GM12875 (cell line): ENCODE measurements at regions not wholly inside any gene's neighbourhood (a gene's known extent, or its start where the extent isn't known, plus 50 kb on each side); places are given as distances from the start of the nearest gene placed in this dataset.

Experiments
- H3K4me3 ChIP-seq: one replicate; pipeline ENCODE4 v1.5.1; 2011; ENCODE audit warnings: low read depth, low read length, control low read depth
- TF ChIP-seq, protein P1 (sequence below): IDR thresholded peaks from 2 replicates; pipeline ENCODE4 v1.5.1; 2011; ENCODE audit warnings: low read depth, mild to moderate bottlenecking, control low read depth, inconsistent platforms, low read length, moderate library complexity, borderline replicate concordance; ENCODE audit not compliant: insufficient read depth

- H3K4me3 ChIP-seq: no peak overlapping the region
Measured at GRCh38 chr2:2665834-2666133, 334.7 kb upstream of the MYT1L start.

DNA sequence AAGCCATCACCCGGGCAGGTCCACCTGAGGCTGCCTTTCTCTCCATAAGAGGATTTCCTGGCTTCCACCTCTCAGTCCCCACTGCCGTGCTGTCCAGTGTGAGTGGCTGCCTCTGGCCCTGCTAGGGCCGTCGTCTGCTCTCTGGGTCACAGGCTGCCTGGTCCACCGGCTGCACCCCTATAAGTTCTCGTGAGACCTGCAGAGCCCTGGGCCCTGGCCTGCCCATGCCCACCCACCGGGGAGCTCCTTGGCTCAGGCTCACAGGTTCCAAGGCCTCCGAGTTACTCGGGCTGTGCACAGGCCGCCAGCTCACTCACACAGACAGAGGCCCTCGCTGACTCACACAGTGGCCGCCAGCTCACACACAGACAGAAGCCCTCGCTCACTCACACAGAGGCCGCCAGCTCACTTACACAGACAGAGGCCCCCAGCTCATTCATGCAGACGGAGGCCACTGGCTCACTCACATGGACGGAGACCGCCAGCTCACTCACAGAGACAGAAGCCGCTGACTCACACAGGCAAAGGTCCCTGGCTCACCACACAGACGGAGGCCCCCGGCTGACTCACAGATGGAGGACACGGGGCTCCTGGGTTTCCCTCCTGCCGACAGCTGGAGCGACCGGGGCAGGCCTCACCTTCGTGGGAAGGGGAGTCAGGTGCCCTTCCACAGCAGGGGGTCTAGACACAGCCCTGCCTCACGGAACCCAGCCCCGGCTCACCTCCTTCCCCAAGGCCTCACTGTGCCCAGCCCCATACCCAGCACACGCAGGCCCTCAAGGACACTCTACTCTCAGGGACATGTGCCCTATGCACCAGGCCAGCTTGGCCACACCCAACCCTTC, 334.1 kb upstream of the MYT1L start:
- TF ChIP-seq, protein P1, sequence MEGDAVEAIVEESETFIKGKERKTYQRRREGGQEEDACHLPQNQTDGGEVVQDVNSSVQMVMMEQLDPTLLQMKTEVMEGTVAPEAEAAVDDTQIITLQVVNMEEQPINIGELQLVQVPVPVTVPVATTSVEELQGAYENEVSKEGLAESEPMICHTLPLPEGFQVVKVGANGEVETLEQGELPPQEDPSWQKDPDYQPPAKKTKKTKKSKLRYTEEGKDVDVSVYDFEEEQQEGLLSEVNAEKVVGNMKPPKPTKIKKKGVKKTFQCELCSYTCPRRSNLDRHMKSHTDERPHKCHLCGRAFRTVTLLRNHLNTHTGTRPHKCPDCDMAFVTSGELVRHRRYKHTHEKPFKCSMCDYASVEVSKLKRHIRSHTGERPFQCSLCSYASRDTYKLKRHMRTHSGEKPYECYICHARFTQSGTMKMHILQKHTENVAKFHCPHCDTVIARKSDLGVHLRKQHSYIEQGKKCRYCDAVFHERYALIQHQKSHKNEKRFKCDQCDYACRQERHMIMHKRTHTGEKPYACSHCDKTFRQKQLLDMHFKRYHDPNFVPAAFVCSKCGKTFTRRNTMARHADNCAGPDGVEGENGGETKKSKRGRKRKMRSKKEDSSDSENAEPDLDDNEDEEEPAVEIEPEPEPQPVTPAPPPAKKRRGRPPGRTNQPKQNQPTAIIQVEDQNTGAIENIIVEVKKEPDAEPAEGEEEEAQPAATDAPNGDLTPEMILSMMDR: no peak
- H3K4me3 ChIP-seq: no peak overlapping the region

More at GRCh38 chr2:2665834-2666133, 334.7 kb upstream of the MYT1L start:
- TF ChIP-seq, protein P1: no peak

DNA sequence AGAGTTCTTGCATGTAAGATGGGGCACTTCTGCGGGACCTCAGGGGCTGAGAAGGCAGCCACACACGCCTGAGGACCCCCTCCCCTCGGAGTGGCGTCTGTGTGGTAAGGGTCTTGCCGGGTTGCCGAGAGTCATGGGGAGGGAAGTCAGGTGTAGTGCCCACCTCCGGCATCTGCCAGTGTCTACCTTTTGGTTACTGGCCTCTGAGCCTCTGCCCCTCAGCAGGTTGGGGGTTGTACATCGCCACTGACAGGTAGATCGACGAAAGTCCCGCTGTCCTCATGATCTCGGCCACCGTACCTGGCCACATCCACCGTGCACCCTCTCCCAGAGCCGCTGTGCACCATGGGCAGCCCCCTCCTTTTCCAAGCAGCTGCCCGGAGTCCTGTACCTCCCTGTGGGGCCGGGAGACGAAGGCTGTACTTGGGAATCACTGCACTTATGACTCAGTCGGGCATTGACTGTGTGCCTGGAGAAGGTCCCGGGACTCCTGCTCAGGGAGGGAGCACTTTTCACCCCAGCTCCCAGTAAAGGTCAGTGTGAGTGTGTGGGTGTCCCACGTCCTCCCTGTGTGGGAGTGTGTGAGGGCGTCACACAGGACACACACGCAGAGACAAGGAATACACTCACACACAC, 332.4 kb upstream of the MYT1L start:
- no peak overlapping the region for H3K4me3 ChIP-seq
- TF ChIP-seq, protein P1: no peak

DNA sequence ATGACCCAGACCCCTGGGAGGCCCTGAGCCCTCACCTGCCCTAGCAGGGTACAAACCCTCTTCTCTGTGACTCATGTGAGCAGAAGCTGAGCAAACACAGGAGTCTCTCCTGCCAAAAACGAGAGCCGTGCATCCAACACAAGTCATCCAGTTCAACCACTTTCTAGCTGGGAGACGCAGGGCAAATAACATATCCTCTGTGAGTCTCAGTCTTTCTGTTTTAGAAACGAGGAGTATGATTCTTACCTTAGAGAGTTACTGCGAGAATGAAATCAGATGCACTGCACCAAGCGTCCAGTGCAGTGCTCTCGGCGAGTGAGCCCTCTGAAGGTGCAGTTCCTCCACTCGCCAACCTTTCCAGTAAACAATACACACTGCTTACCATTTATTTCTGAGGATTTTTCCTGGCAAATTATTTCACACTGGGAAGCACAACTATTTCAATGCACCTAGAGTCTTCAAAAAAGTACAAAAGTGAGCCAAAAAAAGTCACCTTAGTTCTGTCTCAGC, 331.8 kb upstream of the MYT1L start:
- H3K4me3 ChIP-seq: no peak overlapping the region
- TF ChIP-seq, protein P1: no peak

DNA sequence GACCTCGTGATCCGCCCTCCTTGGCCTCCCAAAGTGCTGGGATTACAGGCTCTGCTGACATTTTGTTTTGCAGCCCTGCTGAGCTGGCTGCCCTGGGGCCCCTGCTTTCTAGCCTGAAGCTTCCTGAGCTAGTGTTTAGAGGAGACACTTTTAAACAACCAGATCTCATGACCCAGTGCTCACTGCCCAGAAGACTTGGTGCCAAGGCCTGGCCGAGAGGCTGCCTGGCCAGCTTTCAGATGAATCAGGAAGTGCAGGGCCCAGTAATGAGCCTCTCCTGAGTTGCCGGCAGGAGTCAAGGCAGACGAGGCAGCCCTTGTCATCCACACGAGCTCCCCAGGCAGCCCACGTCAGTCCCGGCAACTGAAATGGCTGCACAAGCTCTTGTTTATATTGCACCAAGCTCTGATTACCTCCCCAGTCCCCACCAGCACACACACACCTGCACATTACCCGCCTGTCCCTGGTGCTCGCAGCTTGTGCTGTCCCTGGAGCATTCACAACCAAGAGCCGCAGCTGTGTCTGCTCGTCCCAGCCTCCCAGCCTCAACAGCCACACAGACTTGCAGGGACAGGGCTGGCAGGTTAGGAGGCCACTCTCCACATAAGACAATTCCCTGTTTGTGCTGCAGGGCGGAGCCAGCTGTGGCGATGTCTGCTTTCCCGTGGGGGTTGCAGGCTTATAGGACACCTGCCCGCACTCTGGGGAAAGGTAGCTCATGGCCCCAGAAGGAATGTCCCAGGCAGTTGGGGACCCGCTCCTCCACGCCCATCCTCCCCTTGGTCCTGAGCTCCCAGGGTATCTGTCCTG, 331.2 kb upstream of the MYT1L start:
- TF ChIP-seq, protein P1: no peak

DNA sequence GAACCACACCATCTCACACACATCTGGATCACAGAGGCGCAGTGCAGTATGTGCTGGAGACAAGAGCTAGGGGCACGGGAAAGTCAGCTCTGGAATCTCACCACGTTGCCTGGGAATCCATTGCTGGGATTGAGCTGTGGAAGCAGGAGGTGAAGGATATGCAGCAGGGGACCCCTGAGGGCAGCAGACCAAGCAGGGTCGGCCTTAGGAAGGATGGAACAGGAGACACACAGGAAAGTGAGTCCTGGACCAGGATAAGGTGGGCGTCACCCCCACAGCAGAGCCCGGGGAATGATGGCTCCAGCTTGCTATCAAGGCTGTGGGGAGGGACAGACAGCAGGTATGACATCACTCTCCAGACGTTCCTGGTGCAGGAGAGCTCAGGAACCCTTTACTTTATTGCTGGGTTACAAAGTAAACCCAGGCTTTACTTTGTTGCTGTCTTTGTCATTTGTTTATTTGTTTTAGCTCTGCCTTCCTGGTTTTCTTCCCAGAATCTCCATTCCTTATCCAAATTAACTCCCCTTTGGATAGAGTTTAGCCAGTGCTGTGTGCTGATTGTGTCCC, 329.8 kb upstream of the MYT1L start:
- H3K4me3 ChIP-seq: no peak overlapping the region
- TF ChIP-seq, protein P1: no peak

More for the DNA sequence above, 331.2 kb upstream of the MYT1L start:
- no peak overlapping the region for H3K4me3 ChIP-seq
